Liver (tissue), 8 donors: ENCODE measurements at regions not wholly inside any gene's neighbourhood (a gene's known extent, or its start where the extent isn't known, plus 50 kb on each side); places are given as distances from the start of the nearest gene placed in this dataset.

Experiments used
- DNase-seq: peaks from one replicate; pipeline ENCODE4 v3.0.0-alpha.2; 2017; ENCODE audit warnings: low spot score
- H3K27ac ChIP-seq, 2 donors: one replicate each; pipeline ENCODE4 v1.7.0; 2013; ENCODE audit warnings: inconsistent platforms in 2 of 2, low read length in 2 of 2, control low read depth in 1 of 2, low read depth in 1 of 2, mild to moderate bottlenecking in 1 of 2
- H3K27me3 ChIP-seq, 4 donors: one replicate each; pipeline versions ENCODE4 v1.6.1 to v1.7.0; 2013; ENCODE audit warnings: low read length in 3 of 4, inconsistent platforms in 1 of 4, mild to moderate bottlenecking in 1 of 4, moderate library complexity in 1 of 4; ENCODE audit not compliant: control insufficient read depth in 4 of 4, insufficient read depth in 4 of 4
- H3K36me3 ChIP-seq, 4 donors: one replicate each; pipeline versions ENCODE4 v1.6.1 to v1.7.0; 2013; ENCODE audit warnings: low read length in 3 of 4, mild to moderate bottlenecking in 3 of 4, low read depth in 1 of 4, moderate library complexity in 1 of 4; ENCODE audit not compliant: control insufficient read depth in 4 of 4, insufficient read depth in 3 of 4
- H3K4me1 ChIP-seq, 4 donors: one replicate each; pipeline versions ENCODE4 v1.6.1 to v1.7.0; 2013; ENCODE audit warnings: low read length in 3 of 4, mild to moderate bottlenecking in 3 of 4, moderate library complexity in 1 of 4; ENCODE audit not compliant: control insufficient read depth in 4 of 4, insufficient read depth in 4 of 4
- H3K4me3 ChIP-seq, 3 donors: one replicate each; pipeline versions ENCODE4 v1.6.1 to v1.7.0; 2013; ENCODE audit warnings: low read length in 3 of 3, control low read depth in 1 of 3, low read depth in 1 of 3, mild to moderate bottlenecking in 1 of 3
- H3K9ac ChIP-seq, 2 donors: one replicate each; pipeline ENCODE4 v1.7.0; 2013; ENCODE audit warnings: low read length in 2 of 2, mild to moderate bottlenecking in 2 of 2, moderate library complexity in 2 of 2, control low read depth in 1 of 2, low read depth in 1 of 2
- H3K9me3 ChIP-seq, 4 donors: one replicate each; pipeline versions ENCODE4 v1.6.1 to v1.7.0; 2013; ENCODE audit warnings: low read length in 3 of 4; ENCODE audit not compliant: control insufficient read depth in 4 of 4
- FOXA2 ChIP-seq: IDR thresholded peaks from 2 replicates; pipeline ENCODE4 v1.6.1; 2016; ENCODE audit warnings: antibody characterized with exemption
- GABPA ChIP-seq, 2 donors: IDR thresholded peaks in 1 of 2; conservative IDR thresholded peaks in 1 of 2; 2 replicates each; pipeline ENCODE4 v1.6.1; 2016; ENCODE audit warnings: antibody characterized with exemption in 2 of 2, mild to moderate bottlenecking in 1 of 2, moderate library complexity in 1 of 2
- HNF4A ChIP-seq, 2 donors: conservative IDR thresholded peaks; 2 replicates each; pipeline ENCODE4 v1.6.1; 2016; ENCODE audit warnings: antibody characterized with exemption in 2 of 2, mild to moderate bottlenecking in 2 of 2
- JUND ChIP-seq, 2 donors: IDR thresholded peaks; 2 replicates each; pipeline ENCODE4 v1.6.1; 2016; ENCODE audit warnings: antibody characterized with exemption in 2 of 2
- NR2F2 ChIP-seq: IDR thresholded peaks from 2 replicates; pipeline ENCODE4 v1.6.1; 2016; ENCODE audit warnings: antibody characterized with exemption
- RAD21 ChIP-seq, 2 donors: IDR thresholded peaks; 2 replicates each; pipeline ENCODE4 v1.6.1; 2016; ENCODE audit warnings: antibody characterized with exemption in 2 of 2, mild to moderate bottlenecking in 2 of 2
- RXRA ChIP-seq, 2 donors: IDR thresholded peaks; 2 replicates each; pipeline ENCODE4 v1.6.1; 2017 to 2018; ENCODE audit warnings: antibody characterized with exemption in 2 of 2, mild to moderate bottlenecking in 1 of 2
- TAF1 ChIP-seq: conservative IDR thresholded peaks from 2 replicates; pipeline ENCODE4 v1.6.1; 2016; ENCODE audit warnings: antibody characterized with exemption, mild to moderate bottlenecking
- YY1 ChIP-seq: IDR thresholded peaks from 2 replicates; pipeline ENCODE4 v1.6.1; 2016; ENCODE audit warnings: antibody characterized with exemption, mild to moderate bottlenecking
- WGBS: extraction: QIAGEN DNeasy Blood & Tissue Kit; methylation state at CpG from one replicate; pipeline ENCODE4 v1.1.7; 2013; 5-methylcytosine and 5-hydroxymethylcytosine counted together
- TF ChIP-seq, protein P1 (sequence below): fragments of 150-350 bp; IDR thresholded peaks from 2 replicates; pipeline ENCODE4 v1.5.1; 2017; ENCODE audit warnings: improper control_type of control experiment, low read depth, low read length; ENCODE audit not compliant: missing input control
- TF ChIP-seq, protein P2 (sequence below): IDR thresholded peaks from 2 replicates; pipeline ENCODE4 v1.6.1; 2016; ENCODE audit warnings: antibody characterized with exemption
- TF ChIP-seq, protein P3 (sequence below): IDR thresholded peaks from 2 replicates; pipeline ENCODE4 v1.6.1; 2016; ENCODE audit warnings: antibody characterized with exemption
- TF ChIP-seq, protein P4 (sequence below): IDR thresholded peaks from 2 replicates; pipeline ENCODE4 v1.6.1; 2016; ENCODE audit warnings: antibody characterized with exemption, mild to moderate bottlenecking
- TF ChIP-seq, protein P5 (sequence below): IDR thresholded peaks from 2 replicates; pipeline ENCODE4 v1.6.1; 2016; ENCODE audit warnings: antibody characterized with exemption
- donor health status: healthy.
- donor health status: healthy.
- donor health status: healthy.
- donor health status: healthy.
- donor health status: healthy.

DNA sequence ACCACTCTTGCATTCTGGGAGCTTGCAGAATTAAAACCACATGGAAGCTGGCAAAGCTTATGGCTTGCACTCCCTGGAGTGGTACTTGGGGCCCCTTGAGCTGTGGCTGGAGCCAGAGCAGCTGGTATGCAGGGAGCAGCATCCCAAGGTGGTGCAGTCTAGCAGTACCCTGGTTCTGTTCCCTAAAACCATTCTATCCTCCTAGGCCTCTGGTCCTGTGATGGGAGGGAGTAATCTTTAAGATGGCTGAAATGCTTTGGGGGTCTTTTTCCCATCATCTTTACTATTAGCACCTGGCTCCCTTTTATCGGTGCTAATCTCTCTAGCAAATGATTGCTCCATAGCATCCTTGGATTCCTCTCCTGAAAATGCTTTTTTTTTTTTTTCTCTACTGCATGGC, 56.1 kb downstream of the MAGEB17 start:
- no peak overlapping the region for H3K27ac ChIP-seq
- H3K27me3 ChIP-seq, result peaks cover 0 to 2% (median 0%) of the 10 kb centered on the region in 4 donors
- no peak overlapping the region for H3K9ac ChIP-seq
- TF ChIP-seq, protein P1, sequence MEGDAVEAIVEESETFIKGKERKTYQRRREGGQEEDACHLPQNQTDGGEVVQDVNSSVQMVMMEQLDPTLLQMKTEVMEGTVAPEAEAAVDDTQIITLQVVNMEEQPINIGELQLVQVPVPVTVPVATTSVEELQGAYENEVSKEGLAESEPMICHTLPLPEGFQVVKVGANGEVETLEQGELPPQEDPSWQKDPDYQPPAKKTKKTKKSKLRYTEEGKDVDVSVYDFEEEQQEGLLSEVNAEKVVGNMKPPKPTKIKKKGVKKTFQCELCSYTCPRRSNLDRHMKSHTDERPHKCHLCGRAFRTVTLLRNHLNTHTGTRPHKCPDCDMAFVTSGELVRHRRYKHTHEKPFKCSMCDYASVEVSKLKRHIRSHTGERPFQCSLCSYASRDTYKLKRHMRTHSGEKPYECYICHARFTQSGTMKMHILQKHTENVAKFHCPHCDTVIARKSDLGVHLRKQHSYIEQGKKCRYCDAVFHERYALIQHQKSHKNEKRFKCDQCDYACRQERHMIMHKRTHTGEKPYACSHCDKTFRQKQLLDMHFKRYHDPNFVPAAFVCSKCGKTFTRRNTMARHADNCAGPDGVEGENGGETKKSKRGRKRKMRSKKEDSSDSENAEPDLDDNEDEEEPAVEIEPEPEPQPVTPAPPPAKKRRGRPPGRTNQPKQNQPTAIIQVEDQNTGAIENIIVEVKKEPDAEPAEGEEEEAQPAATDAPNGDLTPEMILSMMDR, result no peak
- TF ChIP-seq NR2F2 (no peak), FOXA2 (no peak), TAF1 (no peak), RXRA (IDR thresholded peaks at IDR 0.05) (no peak)
- TF ChIP-seq, protein P2, sequence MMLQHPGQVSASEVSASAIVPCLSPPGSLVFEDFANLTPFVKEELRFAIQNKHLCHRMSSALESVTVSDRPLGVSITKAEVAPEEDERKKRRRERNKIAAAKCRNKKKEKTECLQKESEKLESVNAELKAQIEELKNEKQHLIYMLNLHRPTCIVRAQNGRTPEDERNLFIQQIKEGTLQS, result no peak
- no peaks in the 10 kb centered on the region for H3K4me1 ChIP-seq
- H3K4me3 ChIP-seq, result no peak overlapping the region
- no peak for DNase-seq
- peaks cover 0 to 5% (median 1%) of the 10 kb centered on the region in 4 donors for H3K9me3 ChIP-seq
- no peaks in the 10 kb centered on the region for H3K36me3 ChIP-seq
- WGBS, result 100% methylated on average over 1 of the region's 1 CpG

DNA sequence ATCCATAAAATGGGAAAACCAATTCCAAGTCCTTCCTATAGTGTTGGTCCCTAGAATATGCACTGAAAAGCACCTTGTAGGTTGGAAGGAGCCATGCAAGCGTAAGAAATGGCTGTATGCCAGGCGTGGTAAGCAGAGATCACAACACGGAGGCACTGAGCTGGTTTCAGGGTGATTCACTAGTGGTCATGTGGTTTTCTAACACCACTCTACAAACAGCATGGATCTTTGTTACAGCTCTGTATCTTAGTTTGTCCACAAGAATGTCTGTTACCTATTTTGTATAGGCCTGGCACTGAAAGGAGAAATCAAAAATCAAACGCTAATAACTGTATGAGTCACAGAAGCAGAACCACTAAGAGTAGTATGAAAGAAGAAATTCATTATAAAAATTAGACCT, 71.9 kb downstream of the MAGEB17 start:
- Histone ChIP-seq H3K27ac (no peak overlapping the region), H3K9me3 (peaks cover 0 to 1% (median 0%) of the 10 kb centered on the region in 4 donors), H3K4me3 (no peak overlapping the region), H3K4me1 (no peaks in the 10 kb centered on the region), H3K27me3 (no peaks in the 10 kb centered on the region), H3K36me3 (no peaks in the 10 kb centered on the region), H3K9ac (no peak overlapping the region)
- TF ChIP-seq NR2F2 (no peak), RAD21 (IDR thresholded peaks at IDR 0.05) (no peak), GABPA (IDR thresholded peaks at IDR 0.05 in 1 of 2, conservative IDR thresholded peaks at IDR 0.05 in 1 of 2) (no peak), YY1 (no peak), TAF1 (no peak), HNF4A (conservative IDR thresholded peaks at IDR 0.05) (no peak), JUND (IDR thresholded peaks at IDR 0.05) (no peak)
- TF ChIP-seq, protein P1, result no peak
- TF ChIP-seq, protein P3, sequence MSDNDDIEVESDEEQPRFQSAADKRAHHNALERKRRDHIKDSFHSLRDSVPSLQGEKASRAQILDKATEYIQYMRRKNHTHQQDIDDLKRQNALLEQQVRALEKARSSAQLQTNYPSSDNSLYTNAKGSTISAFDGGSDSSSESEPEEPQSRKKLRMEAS, result no peak
- TF ChIP-seq, protein P4, sequence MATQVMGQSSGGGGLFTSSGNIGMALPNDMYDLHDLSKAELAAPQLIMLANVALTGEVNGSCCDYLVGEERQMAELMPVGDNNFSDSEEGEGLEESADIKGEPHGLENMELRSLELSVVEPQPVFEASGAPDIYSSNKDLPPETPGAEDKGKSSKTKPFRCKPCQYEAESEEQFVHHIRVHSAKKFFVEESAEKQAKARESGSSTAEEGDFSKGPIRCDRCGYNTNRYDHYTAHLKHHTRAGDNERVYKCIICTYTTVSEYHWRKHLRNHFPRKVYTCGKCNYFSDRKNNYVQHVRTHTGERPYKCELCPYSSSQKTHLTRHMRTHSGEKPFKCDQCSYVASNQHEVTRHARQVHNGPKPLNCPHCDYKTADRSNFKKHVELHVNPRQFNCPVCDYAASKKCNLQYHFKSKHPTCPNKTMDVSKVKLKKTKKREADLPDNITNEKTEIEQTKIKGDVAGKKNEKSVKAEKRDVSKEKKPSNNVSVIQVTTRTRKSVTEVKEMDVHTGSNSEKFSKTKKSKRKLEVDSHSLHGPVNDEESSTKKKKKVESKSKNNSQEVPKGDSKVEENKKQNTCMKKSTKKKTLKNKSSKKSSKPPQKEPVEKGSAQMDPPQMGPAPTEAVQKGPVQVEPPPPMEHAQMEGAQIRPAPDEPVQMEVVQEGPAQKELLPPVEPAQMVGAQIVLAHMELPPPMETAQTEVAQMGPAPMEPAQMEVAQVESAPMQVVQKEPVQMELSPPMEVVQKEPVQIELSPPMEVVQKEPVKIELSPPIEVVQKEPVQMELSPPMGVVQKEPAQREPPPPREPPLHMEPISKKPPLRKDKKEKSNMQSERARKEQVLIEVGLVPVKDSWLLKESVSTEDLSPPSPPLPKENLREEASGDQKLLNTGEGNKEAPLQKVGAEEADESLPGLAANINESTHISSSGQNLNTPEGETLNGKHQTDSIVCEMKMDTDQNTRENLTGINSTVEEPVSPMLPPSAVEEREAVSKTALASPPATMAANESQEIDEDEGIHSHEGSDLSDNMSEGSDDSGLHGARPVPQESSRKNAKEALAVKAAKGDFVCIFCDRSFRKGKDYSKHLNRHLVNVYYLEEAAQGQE, result no peak
- TF ChIP-seq, protein P2, result no peak
- TF ChIP-seq, protein P5, sequence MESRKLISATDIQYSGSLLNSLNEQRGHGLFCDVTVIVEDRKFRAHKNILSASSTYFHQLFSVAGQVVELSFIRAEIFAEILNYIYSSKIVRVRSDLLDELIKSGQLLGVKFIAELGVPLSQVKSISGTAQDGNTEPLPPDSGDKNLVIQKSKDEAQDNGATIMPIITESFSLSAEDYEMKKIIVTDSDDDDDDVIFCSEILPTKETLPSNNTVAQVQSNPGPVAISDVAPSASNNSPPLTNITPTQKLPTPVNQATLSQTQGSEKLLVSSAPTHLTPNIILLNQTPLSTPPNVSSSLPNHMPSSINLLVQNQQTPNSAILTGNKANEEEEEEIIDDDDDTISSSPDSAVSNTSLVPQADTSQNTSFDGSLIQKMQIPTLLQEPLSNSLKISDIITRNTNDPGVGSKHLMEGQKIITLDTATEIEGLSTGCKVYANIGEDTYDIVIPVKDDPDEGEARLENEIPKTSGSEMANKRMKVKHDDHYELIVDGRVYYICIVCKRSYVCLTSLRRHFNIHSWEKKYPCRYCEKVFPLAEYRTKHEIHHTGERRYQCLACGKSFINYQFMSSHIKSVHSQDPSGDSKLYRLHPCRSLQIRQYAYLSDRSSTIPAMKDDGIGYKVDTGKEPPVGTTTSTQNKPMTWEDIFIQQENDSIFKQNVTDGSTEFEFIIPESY, result no peak
- 84% methylated on average over 4 of the region's 4 CpGs for WGBS
- no peak for DNase-seq
